ENCODE measurements at regions not wholly inside any gene's neighbourhood (a gene's known extent, or its start where the extent isn't known, plus 50 kb on each side); places are given as distances from the start of the nearest gene placed in this dataset.
A peak's percentile ranks its signal among the peaks of the same experiment; 100 is the strongest.

GRCh38 chr4:3343358-3343757 is 50.5 kb downstream of the RGS12 start:
- no peak for DNase-seq

- no peak for DNase-seq
Measured at GRCh38 chr4:3344104-3344503, 51.3 kb downstream of the RGS12 start.

DNA sequence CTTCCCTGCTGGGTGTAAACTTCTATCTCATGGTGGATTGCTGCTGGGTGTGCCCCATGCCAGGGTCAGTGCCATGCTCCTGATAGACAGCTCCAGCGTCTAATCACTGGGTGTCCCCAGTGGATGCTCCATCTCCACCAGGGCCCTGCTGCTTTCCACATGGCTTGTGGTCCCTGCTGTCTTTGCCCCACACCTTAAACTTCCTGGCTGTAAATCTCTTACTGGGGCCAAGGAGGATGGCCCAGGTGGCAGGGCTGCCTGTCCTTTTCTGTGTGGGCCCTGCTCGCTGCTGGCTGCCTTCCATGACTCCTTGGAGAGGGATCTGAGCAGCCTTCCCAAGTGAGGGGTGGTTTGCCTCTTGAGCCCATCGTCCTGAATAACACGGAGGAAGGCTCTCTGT is 51.8 kb downstream of the RGS12 start:
- DNase-seq: no peak

- DNase-seq: no peak
Measured at GRCh38 chr4:3345384-3345783, 52.6 kb downstream of the RGS12 start.

- DNase-seq: peak; percentile 74 to 78
Measured at GRCh38 chr4:3346146-3346545, 53.3 kb downstream of the RGS12 start.

DNA sequence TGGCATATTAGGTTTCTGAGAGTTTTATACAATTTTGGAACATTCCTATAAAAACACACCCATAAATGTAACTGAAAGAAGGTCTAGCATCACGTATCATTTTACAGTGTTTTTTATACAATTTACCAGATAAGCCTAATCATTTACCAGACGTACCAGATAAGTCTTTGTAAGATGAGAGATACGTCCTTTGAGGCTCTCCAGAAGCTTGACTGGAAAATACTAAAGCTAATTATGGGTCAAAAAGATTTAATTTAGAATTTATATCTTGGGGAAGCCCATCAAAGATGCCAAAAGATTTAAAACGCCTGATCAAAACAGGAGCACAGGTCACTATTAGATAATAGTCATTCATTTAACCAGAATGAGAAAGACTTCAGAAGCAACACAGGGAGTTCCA is 55.0 kb downstream of the RGS12 start:
- DNase-seq: no peak

GRCh38 chr4:3348621-3349020 is 55.8 kb downstream of the RGS12 start:
- DNase-seq: no peak

DNA sequence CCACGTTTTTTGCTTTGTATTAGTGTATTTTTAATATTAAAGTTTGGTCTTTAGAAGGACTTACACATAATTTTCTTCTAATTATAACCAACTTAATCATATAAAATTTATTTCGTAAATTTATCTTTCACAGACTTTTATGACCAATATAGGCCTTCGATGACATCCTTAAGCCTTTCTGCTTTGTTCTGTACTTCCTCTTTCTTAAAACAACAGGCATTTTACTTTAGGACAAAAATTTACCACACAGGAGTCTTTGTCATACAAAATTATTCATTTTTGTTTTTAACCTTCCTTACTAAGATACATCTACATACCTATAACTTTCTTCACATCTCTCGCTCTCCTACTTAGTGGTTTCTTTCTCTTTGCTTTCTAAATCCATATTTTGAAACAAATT is 56.3 kb downstream of the RGS12 start:
- no peak for DNase-seq

DNA sequence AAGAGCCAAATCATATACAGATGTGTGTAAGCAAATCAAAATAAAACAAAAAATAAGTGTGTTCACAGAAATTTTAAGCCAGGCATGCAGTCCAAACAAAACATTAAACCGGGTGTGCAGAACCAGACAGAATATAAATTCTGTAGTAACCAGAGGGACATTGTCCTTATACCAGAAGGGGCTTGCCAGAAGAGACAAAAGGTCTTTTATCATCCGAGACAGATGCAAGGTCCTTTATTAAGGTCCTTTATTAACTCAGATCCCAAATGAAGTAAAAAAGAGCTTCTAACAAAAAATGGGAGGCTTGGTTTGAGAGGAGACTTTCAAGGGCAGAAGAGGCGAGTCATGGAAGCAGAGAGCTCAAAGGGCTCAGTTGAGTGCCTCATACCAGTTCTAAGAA is 59.2 kb downstream of the RGS12 start:
- no peak for DNase-seq

DNA sequence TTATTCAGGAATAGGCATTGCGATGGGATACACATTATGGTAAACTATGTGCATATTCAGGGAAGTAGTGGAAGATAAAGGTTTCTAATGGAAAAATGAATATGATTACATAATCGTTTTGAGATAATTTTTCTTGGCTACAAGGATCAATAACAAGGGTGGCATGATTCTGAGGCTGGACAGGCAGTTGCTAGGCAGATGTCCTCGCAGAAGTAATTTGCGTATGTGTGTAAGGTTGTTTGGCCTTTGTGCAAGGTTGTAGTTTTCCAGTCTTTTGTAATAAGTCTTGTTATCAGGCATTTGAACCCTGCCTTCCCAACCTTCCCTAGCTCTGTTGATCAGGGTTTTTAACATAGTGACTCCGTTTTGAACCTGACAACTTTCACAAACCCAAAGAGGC is 59.7 kb downstream of the RGS12 start:
- DNase-seq: no peak

DNA sequence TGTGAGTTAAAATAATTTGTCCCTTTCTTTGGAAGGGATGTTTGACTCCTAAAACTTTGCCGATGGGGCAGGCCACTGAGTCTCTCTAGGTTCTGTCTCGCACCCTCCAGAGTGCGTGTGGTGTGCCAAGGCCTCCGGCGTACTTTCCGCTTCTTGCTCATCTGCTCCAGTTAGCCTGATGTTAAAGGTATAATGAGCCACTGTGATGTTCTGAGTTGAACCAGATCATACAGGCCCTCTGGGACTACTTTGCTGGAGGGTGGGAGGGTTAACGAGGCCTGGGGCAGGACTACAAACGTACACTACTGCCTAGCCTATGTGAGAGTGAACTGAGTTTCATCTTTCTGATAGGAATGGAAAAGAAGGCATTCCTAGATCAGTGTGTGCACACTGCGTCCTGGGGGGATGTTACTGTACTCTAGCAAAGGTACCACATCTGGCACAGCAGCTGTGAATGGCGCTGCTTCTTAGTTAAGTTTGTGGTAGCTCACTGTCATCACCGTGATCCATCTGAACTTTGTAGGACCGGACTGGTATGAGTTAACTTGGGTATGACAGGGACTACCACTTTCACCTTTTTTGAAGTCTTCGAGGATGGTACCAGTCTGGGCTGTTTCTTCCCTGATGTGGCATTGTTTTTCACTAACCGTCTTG is 60.2 kb downstream of the RGS12 start:
- no peak for DNase-seq

- no peak for DNase-seq
Measured at GRCh38 chr4:3353752-3354454, 61.1 kb downstream of the RGS12 start.

- no peak for DNase-seq
Measured at GRCh38 chr4:3354455-3354811, 61.6 kb downstream of the RGS12 start.

DNA sequence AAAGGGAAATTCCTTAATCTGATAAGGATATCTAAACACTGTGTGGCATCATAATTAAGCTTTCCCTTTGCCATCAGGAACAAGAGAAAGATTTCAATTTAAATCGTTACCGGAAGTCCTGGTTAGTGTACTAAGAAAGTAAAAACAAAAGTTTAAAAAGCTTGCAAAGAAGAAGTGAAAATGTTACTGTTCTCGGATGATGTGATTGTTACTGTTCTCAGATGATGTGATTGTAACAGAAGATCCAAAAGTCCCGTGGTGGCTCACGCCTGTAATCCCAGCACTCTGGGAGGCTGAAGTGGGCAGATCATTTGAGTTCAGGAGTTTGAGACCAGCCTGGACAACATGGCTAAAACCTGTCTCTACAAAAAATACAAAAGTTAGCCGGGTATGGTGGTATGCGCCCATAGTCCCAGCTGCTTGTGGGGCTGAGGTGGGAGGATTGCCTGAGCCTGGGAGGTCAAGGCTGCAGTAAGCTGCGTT is 62.5 kb downstream of the RGS12 start:
- no peak for DNase-seq

DNA sequence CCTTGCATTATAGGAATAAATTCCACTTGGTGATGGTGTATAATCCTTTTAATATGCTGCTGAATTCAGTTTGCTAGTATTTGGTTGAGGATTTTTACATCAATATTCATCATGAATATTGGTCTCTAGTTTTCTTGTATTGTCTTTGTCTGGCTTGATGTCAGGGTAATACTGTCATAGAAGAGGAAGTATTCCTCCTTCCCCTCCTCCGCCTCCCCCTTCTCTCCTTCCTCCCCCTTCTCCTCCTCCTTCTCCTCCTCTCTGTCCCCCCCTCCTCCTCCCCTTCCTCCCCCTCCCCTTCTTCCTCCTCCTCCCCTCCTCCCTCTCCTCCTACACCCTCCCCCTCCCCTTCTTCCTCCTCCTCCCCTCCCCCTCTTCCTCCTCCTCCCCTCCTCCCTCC is 65.8 kb downstream of the RGS12 start:
- no peak for DNase-seq

DNA sequence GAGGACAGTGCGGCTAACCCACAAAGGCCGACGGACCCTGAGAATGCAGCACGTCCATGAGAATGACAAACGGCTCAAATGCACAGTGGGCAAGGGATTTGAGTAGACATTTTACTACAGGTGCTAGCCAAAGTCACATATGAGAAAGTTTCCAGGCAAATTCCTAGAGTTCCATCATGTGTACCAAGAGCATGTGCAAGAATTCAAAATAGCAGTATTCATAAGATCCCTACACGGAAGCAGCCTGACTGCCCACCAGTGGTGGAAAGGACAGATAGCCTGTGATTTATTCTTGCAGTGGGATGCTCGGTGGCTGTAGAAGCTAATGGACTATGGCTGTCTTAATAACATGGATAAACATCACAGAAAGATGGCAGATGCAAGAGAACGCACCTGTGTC is 68.0 kb downstream of the RGS12 start:
- no peak for DNase-seq

- no peak for DNase-seq
Measured at GRCh38 chr4:3361406-3361805, 68.6 kb downstream of the RGS12 start.

- no peak for DNase-seq
Measured at GRCh38 chr4:3361896-3362295, 69.1 kb downstream of the RGS12 start.

DNA sequence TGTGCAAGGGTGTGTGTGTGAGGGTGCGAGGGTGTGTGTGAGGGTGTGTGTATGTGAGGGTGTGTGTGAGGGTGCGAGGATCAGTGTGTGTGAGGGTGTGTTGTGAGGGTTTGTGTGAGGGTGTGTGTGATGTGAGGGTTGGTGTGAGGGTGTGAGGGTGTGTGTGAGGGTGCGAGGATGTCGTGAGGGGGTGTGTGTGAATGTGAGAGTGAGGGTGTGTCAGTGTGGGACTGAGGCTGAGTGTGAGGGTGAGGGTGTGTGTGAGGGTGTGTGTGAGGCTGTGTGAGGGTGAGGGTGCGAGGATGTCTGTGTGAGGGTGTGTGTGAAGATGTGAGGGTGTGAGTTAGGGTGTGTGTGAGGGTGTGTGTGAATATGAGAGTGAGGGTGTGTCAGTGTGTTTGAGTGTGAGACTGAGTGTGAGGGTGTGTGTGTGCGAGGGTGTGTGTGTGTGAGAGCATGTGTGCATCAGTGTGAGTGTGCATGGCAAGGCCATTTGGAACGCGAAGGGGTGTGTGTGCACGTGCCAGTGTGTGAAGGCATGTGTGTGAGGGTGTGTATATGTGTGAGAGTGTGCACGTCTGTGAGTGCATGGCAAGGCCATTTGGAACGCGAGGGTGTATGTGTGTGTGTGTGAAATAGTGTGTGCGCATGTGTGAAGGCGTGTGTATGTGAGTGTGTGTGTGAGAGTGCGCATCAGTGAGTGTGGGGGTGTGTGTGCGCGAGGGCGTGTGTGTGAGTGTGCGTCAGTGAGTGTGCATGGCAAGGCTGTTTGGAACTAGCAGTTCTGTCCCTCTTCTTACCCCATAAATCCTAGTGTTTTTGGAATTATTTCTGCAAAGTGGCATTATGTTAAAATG is 69.8 kb downstream of the RGS12 start:
- DNase-seq: no peak

- no peak for DNase-seq
Measured at GRCh38 chr4:3363411-3364141, 70.8 kb downstream of the RGS12 start.

GRCh38 chr4:3364199-3364598 is 71.4 kb downstream of the RGS12 start:
- DNase-seq: no peak

DNA sequence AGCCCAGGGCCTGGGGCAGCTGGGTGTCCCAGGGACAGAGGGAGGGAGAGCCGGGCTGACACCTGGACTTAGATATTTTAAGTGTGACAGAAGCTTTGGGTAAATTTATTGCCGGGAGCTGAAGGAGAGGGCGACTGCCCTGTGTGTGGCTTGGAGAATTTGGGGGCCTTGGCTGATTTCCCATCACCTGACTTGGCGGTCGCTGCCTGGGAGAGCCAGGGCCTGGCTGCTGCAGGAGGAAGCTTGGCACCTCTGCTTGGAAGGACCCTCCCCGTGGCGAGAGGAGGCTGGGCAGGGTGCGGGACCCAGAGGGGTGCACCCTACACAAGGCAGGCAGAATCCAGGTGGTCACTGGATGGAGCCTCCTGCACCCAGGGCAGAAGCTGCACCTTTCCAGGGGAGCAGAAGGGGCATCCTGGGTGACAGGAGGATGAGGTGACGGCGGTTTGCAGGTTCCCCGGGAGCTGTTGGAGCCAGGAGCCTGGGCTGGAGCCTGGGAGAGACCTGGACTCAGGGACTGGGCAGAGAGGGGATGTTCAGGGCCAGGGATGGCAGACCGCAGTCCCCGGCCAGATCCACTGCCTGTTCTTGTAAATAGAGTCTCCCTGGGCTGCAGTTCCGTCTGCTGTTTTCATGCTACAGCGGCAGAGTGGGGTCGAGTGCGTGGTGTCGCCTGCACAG is 72.0 kb downstream of the RGS12 start:
- no peak for DNase-seq

DNA sequence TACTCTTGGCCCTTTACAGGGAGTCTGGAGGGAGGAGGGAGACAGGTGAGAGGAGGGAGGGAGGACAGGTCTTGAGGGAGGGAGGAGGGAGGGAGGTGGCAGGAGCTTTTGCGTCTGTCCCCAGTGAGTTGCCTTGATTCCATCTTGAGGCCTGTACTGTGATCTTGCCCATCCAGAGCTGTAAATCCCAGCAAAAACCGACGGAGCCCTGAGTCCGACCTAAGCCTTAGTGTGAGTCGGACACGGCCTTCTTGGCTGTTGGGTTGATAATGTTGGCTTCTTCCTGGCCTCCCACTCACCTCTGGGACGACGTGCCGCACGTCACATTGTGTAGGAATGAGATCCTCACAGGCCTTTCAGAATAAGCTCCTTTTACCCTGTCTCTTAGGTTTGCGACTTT is 72.5 kb downstream of the RGS12 start:
- no peak for DNase-seq

Measured in NCI-H2081 (cell line).